ENCODE measurements at regions not wholly inside any gene's neighbourhood (a gene's known extent, or its start where the extent isn't known, plus 50 kb on each side); places are given as distances from the start of the nearest gene placed in this dataset.

DNA sequence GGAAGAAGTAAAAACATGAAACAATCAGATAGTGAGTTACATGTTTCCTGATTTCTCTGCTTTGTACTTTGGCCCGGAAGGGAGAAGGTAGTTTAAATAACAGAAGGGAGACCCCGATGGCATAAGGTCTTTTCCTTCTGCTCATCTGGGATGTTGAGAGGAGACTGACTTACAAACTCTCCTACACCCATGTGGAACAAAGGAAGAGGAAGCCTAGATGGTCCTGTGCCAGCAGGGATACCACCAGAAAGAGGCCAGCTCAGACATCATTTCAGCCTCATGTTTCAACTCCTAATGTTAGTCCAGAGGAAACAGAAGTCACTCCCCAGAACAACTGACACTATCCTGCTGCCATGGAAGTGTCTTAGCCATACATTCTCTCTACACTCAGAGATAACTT is 250.7 kb upstream of the NOX3 start:
- Histone ChIP-seq H3K4me3 (no peak overlapping the region), H3K36me3 (replicated peaks in 1 of 2) (no peaks in the 10 kb centered on the region), H3K27me3 (no peaks in the 10 kb centered on the region), H3K9me3 (replicated peaks in 1 of 3) (no peaks in the 10 kb centered on the region), H3K27ac (no peak overlapping the region), H3K4me1 (replicated peaks in 1 of 2) (no peaks in the 10 kb centered on the region)
- TF ChIP-seq, protein P1, sequence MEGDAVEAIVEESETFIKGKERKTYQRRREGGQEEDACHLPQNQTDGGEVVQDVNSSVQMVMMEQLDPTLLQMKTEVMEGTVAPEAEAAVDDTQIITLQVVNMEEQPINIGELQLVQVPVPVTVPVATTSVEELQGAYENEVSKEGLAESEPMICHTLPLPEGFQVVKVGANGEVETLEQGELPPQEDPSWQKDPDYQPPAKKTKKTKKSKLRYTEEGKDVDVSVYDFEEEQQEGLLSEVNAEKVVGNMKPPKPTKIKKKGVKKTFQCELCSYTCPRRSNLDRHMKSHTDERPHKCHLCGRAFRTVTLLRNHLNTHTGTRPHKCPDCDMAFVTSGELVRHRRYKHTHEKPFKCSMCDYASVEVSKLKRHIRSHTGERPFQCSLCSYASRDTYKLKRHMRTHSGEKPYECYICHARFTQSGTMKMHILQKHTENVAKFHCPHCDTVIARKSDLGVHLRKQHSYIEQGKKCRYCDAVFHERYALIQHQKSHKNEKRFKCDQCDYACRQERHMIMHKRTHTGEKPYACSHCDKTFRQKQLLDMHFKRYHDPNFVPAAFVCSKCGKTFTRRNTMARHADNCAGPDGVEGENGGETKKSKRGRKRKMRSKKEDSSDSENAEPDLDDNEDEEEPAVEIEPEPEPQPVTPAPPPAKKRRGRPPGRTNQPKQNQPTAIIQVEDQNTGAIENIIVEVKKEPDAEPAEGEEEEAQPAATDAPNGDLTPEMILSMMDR (IDR thresholded peaks at IDR 0.05) = no peak
- TF ChIP-seq POLR2A (IDR thresholded peaks at IDR 0.05) = no peak
- intact Hi-C loops (cut with DNase I) = no loop called here
- WGBS, 4 donors = 67 to 95% (median 74%) methylated on average over 2 of the region's 2 CpGs
- DNase-seq = peak in 2 of 7 donors; percentile 8 to 27

DNA sequence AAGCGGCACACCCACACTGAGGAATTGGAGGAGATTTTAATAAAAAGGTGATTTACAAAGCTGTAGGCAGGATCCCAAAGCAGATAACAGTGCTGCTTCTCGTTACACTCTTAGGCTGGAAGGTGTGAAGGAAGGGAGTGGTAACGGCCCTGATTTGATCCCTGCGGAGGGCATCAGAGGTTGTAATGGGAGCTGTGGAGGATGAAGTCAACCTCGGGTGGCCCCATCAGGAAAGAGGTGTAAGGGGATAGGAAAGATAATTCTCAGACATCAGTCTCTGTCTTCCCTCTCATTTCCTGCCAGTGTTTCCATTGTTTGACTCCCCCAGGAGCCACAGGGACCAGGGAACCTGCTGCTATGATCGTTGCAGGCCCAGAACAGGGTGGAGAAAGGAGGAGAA is 245.7 kb upstream of the NOX3 start:
- intact Hi-C loops (cut with DNase I) = no loop called here
- TF ChIP-seq POLR2A (IDR thresholded peaks at IDR 0.05) = no peak
- TF ChIP-seq, protein P1 (IDR thresholded peaks at IDR 0.05) = no peak
- Histone ChIP-seq H3K27me3 (no peaks in the 10 kb centered on the region), H3K9me3 (replicated peaks in 1 of 3) (no peaks in the 10 kb centered on the region), H3K36me3 (replicated peaks in 1 of 2) (no peaks in the 10 kb centered on the region), H3K27ac (no peak overlapping the region), H3K4me1 (replicated peaks in 1 of 2) (peaks cover 0 to 9% of the 10 kb centered on the region in 2 donors), H3K4me3 (no peak overlapping the region)
- DNase-seq = no peak
- 67 to 77% (median 75%) methylated on average over 6 of the region's 6 CpGs for WGBS, 4 donors

DNA sequence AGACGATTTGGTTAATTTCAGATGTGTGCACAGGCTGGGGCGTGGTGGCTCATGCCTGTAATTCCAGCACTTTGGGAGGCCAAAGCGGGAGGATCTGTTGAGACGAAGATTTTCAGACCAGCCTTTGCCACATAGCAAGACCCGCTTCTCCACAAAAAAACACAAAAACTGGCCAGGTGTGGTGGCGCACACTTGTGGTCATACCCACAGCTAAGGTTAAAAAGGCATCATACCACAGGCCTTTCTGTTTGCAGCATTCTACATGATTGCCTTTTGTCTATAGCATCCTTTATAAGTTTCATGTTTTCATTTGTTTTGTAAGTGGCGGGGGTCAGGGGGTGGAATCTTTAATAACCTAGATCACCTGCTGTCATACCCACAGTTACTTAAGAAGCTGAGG is 239.9 kb upstream of the NOX3 start:
- 87 to 97% (median 93%) methylated on average over 7 of the region's 7 CpGs for WGBS, 4 donors
- TF ChIP-seq POLR2A (IDR thresholded peaks at IDR 0.05) = no peak

DNA sequence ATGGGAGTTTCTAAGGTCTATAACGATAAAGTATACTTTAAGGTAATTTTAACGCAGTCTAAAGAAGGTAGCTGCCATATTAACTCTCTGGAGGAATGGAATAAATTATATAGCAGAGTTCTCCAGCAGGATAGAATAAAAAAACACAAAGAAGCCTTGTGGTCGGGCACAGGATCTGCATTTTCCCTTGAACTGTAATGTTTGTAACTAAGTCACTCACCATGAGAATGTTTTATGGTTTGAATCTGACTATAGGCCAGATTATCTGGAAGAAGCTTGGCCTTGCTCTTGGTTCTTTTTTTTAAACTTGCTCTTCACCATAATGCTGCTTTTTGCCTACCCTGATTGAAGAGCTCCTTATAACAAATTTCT is 238.8 kb upstream of the NOX3 start:
- intact Hi-C loops (cut with DNase I) = no loop called here
- no peak overlapping the region for H3K4me3 ChIP-seq
- no peak overlapping the region for H3K27ac ChIP-seq
- no peak for DNase-seq
- 67 to 77% (median 70%) methylated on average over 3 of the region's 3 CpGs for WGBS, 4 donors
- no peak for TF ChIP-seq POLR2A (IDR thresholded peaks at IDR 0.05)
- TF ChIP-seq, protein P1 (IDR thresholded peaks at IDR 0.05) = no peak
- H3K27me3 ChIP-seq = no peaks in the 10 kb centered on the region
- no peaks in the 10 kb centered on the region for H3K36me3 ChIP-seq (replicated peaks in 1 of 2)
- H3K4me1 ChIP-seq (replicated peaks in 1 of 2) = peaks cover 0 to 11% of the 10 kb centered on the region in 2 donors
- no peaks in the 10 kb centered on the region for H3K9me3 ChIP-seq (replicated peaks in 1 of 3)

More for the DNA sequence above, 239.9 kb upstream of the NOX3 start:
- intact Hi-C loops (cut with DNase I) = no loop called here
- H3K27me3 ChIP-seq = no peaks in the 10 kb centered on the region
- peaks cover 0 to 11% of the 10 kb centered on the region in 2 donors for H3K4me1 ChIP-seq (replicated peaks in 1 of 2)
- no peaks in the 10 kb centered on the region for H3K9me3 ChIP-seq (replicated peaks in 1 of 3)
- DNase-seq = no peak
- H3K4me3 ChIP-seq = no peak overlapping the region
- no peaks in the 10 kb centered on the region for H3K36me3 ChIP-seq (replicated peaks in 1 of 2)
- no peak overlapping the region for H3K27ac ChIP-seq

DNA sequence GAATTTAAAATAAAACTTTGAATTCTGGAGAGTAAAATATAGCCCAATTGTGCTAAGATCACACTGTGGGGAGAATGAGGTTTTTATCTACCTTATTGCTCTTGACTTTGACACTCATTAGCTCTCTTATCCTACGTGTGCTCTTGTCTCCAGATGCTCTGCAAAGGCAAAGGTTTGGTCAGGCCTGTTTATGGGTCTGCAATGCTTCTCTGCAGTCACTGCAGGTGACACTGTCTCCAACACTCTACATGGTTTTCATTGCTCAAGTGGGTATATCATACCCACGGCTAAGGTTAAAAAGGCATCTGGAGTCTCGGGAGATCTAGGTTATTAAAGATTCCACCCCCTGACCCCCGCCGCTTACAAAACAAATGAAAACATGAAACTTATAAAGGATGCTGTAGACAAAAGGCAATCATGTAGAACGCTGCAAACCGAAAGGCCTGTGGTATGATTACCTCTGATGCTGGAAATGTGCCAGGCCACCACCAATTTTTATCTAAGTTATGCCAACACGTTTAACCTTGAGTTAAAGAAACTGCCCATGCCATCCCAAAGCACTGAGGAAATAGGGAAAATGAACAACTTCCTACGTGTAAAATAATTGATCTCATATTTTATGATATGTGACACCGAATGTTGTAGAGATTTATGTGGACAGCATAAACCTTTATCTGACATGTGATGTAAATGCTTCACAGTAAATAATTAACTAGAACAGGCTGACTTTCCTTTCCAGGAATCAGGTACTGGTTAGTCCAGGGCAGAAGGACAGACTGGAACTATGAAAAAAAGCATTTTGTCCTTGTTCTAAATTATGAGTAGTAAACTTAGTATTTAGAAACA is 238.2 kb upstream of the NOX3 start:
- Histone ChIP-seq H3K36me3 (replicated peaks in 1 of 2) (no peaks in the 10 kb centered on the region), H3K27me3 (no peaks in the 10 kb centered on the region), H3K9me3 (replicated peaks in 1 of 3) (no peaks in the 10 kb centered on the region), H3K4me3 (no peak overlapping the region), H3K27ac (no peak overlapping the region), H3K4me1 (replicated peaks in 1 of 2) (peaks cover 0 to 11% of the 10 kb centered on the region in 2 donors)
- no peak for TF ChIP-seq POLR2A (IDR thresholded peaks at IDR 0.05)
- TF ChIP-seq, protein P1 (IDR thresholded peaks at IDR 0.05) = no peak
- 75 to 77% (median 76%) methylated on average over 10 of the region's 10 CpGs for WGBS, 4 donors
- no peak for DNase-seq
- intact Hi-C loops (cut with DNase I) = no loop called here
